ENCODE measurements at regions not wholly inside any gene's neighbourhood (a gene's known extent, or its start where the extent isn't known, plus 50 kb on each side); places are given as distances from the start of the nearest gene placed in this dataset.
A peak's percentile ranks its signal among the peaks of the same experiment; 100 is the strongest.

DNA sequence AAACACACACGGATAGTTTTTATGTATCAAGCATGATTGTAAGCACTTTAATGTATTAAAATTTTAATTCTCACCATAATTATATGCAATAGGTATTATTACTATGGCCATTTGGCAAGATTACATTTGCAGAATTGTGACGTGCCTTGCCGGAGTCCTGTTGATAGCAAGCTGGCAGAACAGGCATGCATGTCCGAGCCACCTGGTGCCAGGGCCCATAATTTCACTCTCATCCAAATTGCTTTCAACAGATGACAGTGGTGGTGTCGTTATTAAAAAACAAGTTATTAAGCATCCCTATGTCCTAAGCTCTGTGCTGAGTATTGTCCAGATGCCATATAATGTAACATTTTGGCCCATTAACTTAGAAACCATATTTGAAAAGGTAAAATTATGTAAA, 374.3 kb downstream of the FOXO1 start:
- no peak for DNase-seq (ENCODE audit: low read depth in 2 of 2)

GRCh38 chr13:40292536-40292935, 373.9 kb downstream of the FOXO1 start:
- DNase-seq (ENCODE audit: low read depth in 2 of 2), result no peak

- no peak for DNase-seq (ENCODE audit: low read depth in 2 of 2)
Observed at GRCh38 chr13:40302351-40302750, 364.1 kb downstream of the FOXO1 start.

- no peak for DNase-seq (ENCODE audit: low read depth in 2 of 2)
Observed at GRCh38 chr13:40304391-40304790, 362.1 kb downstream of the FOXO1 start.

- DNase-seq (ENCODE audit: low read depth in 2 of 2), result peak; percentile 46 to 61
Observed at GRCh38 chr13:40306817-40307216, 359.6 kb downstream of the FOXO1 start.

- no peak for DNase-seq (ENCODE audit: low read depth in 2 of 2)
Observed at GRCh38 chr13:40309881-40310280, 356.6 kb downstream of the FOXO1 start.

DNA sequence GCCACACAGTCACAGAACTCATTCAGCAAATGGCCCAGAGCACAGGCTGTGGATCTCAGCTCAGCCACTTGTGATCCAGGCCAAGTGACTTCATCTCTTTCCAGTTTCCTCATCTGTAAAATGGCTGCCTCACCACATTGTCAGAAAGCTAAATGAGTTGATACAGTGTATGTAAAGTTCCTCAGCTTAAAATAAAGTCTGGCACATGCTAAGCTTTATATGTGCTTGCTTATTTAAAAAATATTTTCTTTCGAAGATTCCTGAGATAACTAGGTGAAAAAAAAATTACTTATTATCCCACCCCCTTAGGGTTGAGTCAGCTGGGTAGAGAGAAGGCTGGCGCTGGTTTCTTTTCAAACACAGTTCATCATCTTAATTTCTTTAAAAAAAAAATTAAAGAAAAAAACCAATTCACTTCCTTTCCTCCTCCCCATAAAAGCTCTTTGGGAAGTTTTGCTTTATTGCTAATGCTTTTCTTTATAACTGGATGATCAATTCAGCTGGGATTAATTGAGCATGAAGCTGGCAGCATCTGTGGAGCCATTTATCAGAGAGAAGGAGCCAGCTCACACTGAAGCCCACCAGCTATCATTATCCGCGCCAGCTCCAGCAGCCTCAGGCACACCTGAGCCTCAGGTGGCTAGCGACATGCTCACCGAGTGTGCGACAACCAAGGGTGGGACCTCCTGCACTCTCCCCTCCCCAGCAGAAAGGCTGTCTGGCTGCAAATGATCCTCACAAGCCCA, 354.9 kb downstream of the FOXO1 start:
- DNase-seq (ENCODE audit: low read depth in 2 of 2), result no peak

GRCh38 chr13:40313269-40314200, 352.9 kb downstream of the FOXO1 start:
- DNase-seq (ENCODE audit: low read depth in 2 of 2), result no peak

DNA sequence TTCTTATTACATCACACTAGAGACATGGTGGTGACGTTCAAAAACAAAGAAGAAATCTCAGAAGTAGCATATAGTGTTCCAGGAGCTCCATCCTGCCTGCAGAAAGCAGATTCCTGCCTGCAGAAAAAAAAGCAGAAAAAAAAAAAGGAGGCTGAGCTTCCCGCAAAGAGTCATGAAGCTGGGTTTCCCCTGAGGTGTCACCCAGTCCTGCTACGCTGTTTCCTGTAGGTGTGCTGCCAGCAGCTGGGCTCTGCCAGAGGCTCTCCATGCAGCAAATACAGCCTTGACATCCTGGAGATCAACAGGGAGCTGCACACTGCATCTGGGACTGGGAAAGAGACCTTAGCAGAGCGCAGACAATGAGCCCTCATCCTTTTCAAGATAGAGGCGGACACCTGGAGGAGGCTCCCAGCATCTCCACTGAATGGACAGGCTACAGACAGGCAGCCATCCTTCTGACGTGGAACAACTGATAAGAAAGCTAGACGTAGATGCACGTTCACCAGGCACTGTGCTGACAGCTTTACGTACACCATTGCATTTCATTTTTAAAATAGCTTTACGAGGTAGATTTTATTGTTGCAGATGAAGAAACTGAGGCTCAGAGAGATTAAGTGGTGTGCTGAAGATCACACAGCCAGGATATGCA, 350.9 kb downstream of the FOXO1 start:
- peak; percentile 32 to 42 for DNase-seq (ENCODE audit: low read depth in 2 of 2)

DNA sequence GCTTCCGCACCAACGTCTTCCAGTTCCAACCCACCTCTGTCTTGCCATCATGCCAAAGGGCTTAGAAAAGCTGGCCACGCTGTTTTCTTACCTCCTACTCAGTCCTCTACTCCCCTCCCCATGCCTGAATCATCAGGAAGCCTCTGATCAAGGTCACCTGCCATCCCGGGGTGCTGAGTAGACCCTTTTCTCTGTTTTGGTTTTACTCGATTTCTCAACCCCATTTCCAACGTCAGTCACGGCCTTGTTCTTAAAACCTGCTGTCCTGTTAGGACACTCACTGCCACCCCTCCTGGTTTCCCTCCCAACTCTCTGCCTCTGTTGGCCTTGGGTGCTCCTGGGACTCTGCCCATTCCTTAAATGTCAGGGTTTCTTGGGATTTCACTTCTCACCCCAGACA, 350.1 kb downstream of the FOXO1 start:
- DNase-seq (ENCODE audit: low read depth in 2 of 2), result peak; percentile 29 to 33

GRCh38 chr13:40317980-40318327, 348.5 kb downstream of the FOXO1 start:
- no peak for DNase-seq (ENCODE audit: low read depth in 2 of 2)

GRCh38 chr13:40318366-40318765, 348.1 kb downstream of the FOXO1 start:
- no peak for DNase-seq (ENCODE audit: low read depth in 2 of 2)

DNA sequence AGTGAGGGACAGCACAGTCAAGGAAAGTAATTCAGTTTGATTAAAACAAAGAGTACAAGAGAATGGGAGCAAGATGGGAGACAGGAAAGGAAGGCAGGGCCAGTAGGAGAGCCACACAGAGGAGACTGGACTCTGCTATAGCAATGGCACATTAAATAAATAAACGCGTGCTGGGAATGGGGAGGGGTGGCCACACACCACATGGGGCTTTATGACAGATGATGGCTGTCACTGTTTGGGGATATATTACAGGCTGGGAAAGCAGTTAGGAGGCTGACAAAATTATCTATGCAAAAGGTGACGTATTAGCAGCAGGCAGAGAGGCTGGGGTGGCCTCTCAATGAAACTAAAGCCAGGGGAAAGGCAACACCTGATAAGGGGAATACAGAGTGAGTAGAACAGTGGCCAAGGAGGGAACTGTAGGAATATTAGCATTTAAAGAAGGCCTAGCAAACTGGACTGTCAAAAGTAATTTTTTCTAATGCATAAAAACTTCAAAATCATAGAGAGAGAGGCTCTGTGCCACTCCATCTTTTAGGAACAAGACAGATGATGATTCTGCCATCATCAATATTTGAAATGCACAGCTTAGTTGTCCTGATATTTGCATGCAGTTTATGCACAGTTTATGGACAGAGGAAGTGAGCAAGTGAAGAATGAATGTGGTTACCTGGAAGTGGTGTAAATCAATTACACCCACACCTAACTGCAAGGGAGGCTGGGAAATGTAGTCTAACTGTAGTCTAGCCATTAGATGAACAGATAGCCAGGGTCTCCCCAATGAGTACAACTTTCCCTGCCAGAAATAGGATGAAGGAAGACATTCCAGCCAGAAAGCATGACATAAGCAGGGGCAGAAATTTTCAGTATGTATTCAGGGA, 346.5 kb downstream of the FOXO1 start:
- no peak for DNase-seq (ENCODE audit: low read depth in 2 of 2)

GRCh38 chr13:40328091-40328490, 338.4 kb downstream of the FOXO1 start:
- DNase-seq (ENCODE audit: low read depth in 2 of 2), result no peak

DNA sequence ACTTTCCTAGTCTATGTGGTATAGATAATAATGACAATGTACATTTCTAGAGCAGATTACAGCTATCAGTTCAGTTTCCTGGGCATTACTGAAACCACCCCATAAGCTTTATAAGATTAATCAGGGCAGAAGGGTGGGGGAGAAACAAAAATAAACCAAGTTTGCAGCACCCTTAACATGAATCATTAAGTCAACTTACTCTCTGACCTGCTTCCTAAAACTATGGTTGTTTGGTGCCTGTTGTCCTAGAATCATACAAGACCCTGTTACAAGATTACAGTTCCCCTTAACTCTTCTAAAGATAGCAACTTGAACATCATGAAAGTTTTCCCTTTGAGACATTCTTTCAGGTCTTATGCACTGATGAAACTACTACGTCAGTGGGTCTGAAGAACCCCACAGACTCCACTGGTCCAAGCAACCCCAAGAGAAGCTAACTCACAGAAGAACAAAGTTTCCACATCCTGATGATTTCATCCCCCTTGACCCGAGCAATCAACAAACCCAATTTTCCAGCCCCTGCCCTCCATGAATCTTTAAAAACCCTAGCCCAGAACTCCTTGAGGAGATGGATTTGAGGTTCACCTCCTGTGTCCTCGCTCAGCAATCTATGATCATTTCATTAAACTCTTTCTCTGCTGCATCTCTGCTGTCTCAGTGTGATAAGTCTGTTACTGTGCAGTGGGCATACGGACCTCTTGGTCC, 336.5 kb downstream of the FOXO1 start:
- DNase-seq (ENCODE audit: low read depth in 2 of 2), result no peak

DNA sequence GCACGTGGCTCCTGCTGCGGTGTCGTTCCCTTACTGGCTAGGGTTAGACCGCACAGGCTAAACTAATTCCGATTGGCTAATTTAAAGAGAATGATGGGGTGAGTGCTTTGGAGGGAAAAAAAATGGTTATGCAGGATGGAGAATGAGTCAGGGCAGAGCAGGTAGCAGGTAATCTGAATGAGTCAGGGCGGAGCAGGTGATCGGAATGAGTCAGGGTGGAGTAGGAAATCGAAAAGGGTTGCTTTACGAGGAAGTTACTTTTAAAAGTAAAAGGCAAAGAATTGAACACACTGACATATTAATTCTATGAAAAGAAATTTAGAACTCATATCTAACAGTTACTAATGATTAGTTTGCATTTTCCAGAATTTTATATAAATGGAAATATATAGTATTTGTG, 335.5 kb downstream of the FOXO1 start:
- DNase-seq (ENCODE audit: low read depth in 2 of 2), result no peak

GRCh38 chr13:40331802-40332201, 334.6 kb downstream of the FOXO1 start:
- no peak for DNase-seq (ENCODE audit: low read depth in 2 of 2)

DNA sequence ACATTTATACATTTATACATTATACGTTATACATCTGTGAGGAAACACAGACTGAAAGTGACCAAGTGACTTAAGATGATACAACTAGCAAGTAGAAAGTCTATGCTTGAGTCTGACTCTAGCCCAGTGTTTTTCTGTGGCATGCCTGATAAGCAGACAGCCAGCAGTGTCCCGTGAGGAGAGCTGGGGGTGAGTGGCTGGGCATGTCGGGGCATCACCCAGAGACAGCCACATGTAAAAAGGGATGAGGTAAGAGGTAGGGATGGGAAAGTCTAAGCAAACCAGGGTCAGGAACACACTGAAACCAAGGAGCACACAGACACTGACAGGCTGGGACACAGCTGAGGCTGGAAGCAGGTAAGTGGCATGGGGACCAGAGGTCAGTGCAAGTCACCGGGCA, 333.2 kb downstream of the FOXO1 start:
- no peak for DNase-seq (ENCODE audit: low read depth in 2 of 2)

DNA sequence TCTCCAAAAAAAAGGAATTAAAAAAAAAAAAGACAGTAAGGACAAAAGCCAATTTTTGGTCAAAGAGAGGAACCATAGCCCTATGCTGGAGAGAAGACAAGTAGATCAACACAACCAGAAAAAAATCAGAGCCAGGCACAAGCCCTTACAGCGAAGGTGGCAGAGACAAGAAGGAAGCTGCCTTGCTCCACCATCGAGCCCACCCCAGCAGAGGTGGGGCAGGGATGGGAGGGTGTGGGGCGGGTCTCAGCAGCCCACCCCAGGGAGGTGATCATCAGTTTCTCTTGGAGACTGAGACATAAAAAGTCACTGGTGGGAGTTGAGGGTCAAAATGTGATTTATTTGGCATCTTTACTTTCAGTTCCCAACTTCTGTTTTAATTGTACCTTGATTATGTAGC, 332.4 kb downstream of the FOXO1 start:
- DNase-seq (ENCODE audit: low read depth in 2 of 2), result no peak

DNA sequence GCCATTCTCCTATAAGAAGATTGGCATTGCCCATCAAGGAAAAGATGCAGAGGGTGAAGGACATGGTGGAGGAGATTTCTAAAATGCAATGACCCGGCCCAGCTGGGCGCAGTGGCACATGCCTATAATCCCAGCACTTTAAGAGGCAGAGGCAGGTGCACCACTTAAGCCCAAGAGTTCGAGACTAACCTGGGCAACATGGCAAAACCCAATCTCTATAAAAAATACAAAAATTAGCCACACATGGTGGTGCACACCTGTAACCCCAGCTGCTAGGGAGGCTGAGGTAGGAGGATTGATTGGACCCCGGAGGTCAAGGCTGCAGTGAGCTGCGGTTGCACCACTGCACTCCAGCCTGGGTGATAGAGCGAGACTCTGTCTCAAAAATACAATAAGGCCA, 331.8 kb downstream of the FOXO1 start:
- no peak for DNase-seq (ENCODE audit: low read depth in 2 of 2)
